SW480 (cell line): ENCODE measurements at regions not wholly inside any gene's neighbourhood (a gene's known extent, or its start where the extent isn't known, plus 50 kb on each side); places are given as distances from the start of the nearest gene placed in this dataset.
"Not testable (repeated sequence)": the region's sequence is repeated elsewhere in the genome, so short reads cannot be mapped to it uniquely, and the experiment has no call there.

Experiments
- DNase-seq: peaks from one replicate; pipeline ENCODE4 v3.0.0-alpha.2; 2016; ENCODE audit warnings: low spot score

- DNase-seq, result no peak
Measured at GRCh38 chr15:87672309-87673288, 583.9 kb downstream of the NTRK3 start.

- DNase-seq, result no peak
Measured at GRCh38 chr15:87671289-87671688, 585.2 kb downstream of the NTRK3 start.

DNA sequence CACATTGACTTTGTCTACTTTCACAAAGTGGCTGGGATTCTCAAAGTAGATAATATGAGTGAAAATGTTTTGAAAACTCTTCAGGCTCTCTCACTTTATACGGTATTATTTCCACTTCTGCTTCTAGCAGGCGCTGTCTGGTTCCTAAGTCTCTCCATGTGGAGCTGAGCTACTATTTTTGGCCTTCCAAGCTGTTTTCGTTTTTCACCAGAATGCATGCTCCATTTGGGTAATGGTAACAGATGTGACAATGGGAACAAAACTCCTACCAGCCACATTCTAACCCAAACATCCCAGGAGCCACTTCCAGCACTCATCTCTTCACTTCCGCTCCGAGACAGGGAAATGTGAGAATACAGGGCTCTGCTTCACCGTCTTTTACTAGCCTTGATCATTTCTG is 586.7 kb downstream of the NTRK3 start:
- DNase-seq, result no peak

- DNase-seq, result not testable (repeated sequence)
Measured at GRCh38 chr15:87668768-87669564, 587.6 kb downstream of the NTRK3 start.

DNA sequence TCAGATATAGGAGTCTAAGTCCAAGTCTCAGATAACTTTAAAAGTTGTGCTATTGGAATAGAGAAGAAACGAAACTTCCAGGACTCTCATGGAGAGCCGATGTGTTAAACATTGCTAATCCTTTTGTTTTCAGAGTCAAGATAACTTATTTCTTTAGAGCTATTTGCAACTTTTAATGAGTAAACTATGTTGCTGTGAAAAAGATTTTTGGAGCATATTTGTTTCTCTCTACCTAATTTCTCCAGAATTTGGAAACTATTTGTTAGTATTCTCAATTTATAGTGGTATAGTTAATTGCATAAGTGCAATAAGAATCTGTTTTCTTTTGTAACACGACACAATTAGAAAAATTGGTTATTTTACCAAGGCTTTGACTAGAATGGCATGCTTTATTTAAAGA is 588.9 kb downstream of the NTRK3 start:
- no peak for DNase-seq

DNA sequence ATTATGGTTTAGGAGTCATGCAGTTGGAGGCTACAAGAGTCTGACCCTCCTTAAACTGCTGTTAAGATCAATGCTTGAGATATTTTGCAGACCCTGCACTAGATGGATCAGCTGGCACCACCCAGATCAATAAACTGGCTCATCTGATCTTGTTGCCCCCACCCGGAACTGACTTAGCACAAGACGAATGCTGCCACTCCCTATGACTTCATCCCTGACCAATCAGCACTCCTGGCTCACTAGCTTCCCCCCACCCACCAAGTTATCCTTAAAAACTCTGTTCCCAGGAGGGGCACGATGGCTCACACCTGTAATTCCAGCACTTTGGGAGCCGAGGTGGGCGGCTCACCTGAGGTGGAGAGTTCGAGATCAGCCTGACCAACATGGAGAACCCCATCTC is 594.0 kb downstream of the NTRK3 start:
- DNase-seq, result no peak

GRCh38 chr15:87661454-87662355 is 594.8 kb downstream of the NTRK3 start:
- no peak for DNase-seq

DNA sequence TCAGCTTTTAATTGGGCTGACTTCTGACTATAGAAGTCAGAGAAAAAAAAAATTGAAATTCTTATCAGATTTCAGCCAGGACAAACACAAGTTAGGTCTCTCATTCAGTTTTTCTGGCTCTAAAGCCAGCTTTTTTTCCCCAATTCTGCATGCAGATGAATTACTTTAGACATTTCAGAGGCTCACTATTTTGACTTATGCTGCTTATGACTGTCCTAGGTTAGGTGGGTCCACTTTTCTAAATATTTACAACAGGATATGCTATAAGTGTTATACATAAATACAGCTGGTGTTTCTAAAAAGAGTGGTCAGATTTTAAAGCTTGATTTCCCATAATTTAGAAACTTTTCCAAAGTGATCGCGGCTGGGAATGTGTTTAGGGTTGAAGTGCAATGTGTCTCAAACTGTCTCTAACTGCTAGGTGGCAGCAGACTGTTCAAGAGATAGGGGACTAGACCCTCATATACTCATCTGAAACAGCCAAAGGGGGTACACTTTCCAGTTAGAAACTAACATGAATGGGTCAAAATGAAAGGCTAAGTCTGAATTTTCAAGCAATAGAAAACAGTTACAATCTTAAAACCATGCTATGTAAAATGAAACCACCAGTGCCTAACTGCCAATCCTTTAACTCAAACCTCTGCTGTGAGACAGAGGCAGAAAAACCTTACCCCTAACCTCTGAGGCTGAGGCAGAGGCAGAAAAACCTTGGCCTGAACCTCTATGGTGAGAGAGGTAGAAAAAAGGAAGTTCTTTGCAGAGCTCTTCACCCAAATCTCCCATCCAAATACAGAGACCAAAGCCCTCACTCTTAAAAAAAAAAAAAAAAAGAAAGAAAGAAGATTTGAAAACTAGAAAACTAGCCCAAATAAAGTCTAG is 596.0 kb downstream of the NTRK3 start:
- no peak for DNase-seq

GRCh38 chr15:87656372-87656771 is 600.2 kb downstream of the NTRK3 start:
- no peak for DNase-seq

- no peak for DNase-seq
Measured at GRCh38 chr15:87653646-87654045, 602.9 kb downstream of the NTRK3 start.

- no peak for DNase-seq
Measured at GRCh38 chr15:87649175-87649574, 607.4 kb downstream of the NTRK3 start.

DNA sequence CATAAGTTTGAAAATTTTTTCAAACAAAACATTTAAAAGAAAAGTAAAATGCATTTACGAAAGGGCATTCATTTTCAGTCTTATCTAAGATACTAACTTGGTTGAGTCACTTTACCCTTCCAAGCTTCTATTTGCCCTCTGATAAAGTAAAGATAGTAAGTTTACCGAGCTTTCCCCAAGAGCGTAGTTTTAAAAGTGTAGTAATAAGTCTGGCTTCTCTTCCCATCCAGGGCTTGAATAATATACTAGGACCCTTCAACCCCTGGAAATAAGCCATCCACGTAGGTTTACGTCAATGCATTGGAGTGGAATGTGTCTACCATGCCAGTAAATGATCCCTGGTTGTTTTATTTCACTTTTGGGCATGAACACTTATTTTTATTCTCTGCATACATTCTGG is 608.3 kb downstream of the NTRK3 start:
- DNase-seq, result no peak

GRCh38 chr15:87645723-87646122 is 610.8 kb downstream of the NTRK3 start:
- DNase-seq, result no peak

GRCh38 chr15:87642997-87643396 is 613.5 kb downstream of the NTRK3 start:
- DNase-seq, result not testable (repeated sequence)

DNA sequence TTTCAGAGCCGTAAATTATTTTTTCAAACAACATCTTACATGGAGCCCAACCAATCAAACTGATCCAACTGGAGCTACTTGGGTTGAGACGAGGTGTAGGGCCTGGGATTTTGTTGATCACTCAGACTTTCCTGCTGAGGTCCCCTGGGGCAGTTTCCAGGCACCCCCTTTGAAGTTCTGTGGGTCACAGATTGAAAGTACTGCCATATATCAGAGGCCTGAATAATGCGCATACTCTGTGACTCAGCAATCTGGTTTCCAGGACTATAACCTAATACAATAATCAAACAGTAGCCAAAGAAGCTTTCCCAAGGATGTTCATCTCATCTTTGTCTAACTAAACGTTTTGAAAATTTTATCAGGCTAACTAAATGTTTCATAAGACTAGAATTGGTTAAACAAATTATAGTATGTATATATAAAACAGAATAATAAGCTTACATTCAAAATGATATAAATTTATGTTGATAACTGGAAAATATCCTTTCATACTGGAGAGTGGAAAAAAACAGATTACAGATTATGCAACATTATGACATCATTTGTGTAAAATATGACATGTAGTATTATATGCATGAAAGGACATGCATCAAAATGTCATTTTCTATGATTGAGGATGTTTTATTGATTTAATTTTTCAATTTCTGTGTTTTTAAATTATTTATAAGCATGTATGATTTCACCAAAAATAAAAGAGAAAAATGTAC is 617.1 kb downstream of the NTRK3 start:
- DNase-seq, result no peak

GRCh38 chr15:87638554-87639083 is 617.9 kb downstream of the NTRK3 start:
- DNase-seq, result no peak

DNA sequence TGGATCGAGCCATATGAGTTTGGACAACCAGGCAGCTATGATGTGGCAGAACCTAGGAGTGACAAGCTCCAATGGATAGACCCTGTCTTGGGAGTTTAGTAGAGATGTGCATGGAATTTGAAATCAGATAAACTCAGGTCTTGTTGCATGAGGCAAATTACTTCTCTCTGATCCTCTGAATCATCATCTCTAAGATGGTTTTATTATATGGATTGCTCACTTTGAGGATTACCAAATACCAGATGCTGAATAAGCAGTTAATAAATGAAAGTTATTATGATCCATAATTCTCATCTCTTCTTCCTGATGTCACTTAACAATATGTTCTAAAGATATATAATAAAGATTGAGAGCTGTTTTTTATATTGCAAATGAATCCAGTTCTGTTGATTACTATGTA is 622.2 kb downstream of the NTRK3 start:
- no peak for DNase-seq

- no peak for DNase-seq
Measured at GRCh38 chr15:87633525-87633924, 623.0 kb downstream of the NTRK3 start.

DNA sequence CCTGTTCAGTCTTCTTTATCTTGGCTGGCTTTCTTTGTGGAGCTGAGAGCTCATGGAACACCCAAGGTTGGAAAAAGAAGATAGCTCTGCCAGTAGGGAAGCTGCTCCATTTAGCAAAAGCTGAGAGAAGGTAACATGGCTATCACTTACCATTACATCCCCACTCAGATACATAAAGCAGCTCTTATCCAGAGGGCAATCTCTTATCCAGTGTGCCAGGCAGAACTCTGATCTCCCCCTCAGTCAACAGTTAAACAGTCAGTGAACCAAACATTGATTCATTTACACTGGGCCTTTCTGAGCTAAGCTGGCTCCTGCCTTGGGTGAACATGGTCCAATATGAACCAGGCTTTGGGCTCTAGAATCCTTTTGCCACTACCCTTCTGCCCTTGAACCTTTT is 624.2 kb downstream of the NTRK3 start:
- DNase-seq, result no peak

DNA sequence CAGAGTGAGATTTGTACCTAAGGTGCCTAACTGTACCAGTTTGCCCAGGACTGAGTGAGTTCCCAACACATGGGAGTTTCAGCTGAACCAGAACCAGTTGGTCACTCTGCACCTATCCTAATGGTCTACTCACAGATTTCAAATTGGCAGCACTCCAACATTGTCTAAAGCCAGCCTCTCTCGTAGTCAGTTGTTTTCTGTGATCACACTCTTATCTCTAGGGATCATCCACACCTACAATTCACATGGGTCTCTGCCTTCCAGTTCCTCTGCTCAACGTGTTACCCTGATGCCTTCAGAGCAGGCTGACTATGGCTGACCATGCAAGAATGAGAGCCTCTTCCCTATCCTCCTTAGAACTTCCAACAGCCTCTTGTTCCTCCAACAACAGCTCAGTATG is 624.8 kb downstream of the NTRK3 start:
- DNase-seq, result no peak
